Thymus (tissue), 11 donors: ENCODE measurements at regions not wholly inside any gene's neighbourhood (a gene's known extent, or its start where the extent isn't known, plus 50 kb on each side); places are given as distances from the start of the nearest gene placed in this dataset.
A peak's percentile ranks its signal among the peaks of the same experiment; 100 is the strongest.

Experiments used
- DNase-seq, 9 donors: peaks; one replicate each; pipeline ENCODE4 v3.0.0-alpha.2; 2013; ENCODE audit warnings: low spot score in 9 of 9, low read depth in 6 of 9, missing footprints in 1 of 9
- H3K27ac ChIP-seq, 2 donors: one replicate each; pipeline ENCODE4 v1.5.1; 2013; ENCODE audit warnings: control low read depth in 1 of 2, low read depth in 1 of 2, low read length in 1 of 2, mild to moderate bottlenecking in 1 of 2, moderate library complexity in 1 of 2
- H3K27me3 ChIP-seq, 2 donors: one replicate each; pipeline ENCODE4 v1.5.1; 2013; ENCODE audit warnings: low read length in 1 of 2; ENCODE audit not compliant: control insufficient read depth in 2 of 2, insufficient read depth in 1 of 2
- H3K36me3 ChIP-seq, 2 donors: one replicate each; pipeline ENCODE4 v1.5.1; 2013; ENCODE audit warnings: low read length in 1 of 2, mild to moderate bottlenecking in 1 of 2, moderate library complexity in 1 of 2; ENCODE audit not compliant: control insufficient read depth in 2 of 2, insufficient read depth in 2 of 2
- H3K4me1 ChIP-seq, 2 donors: one replicate each; pipeline ENCODE4 v1.5.1; 2013; ENCODE audit warnings: low read length in 2 of 2; ENCODE audit not compliant: control insufficient read depth in 2 of 2, insufficient read depth in 2 of 2
- H3K4me3 ChIP-seq, 2 donors: one replicate each; pipeline ENCODE4 v1.5.1; 2013; ENCODE audit warnings: low read length in 2 of 2, control low read depth in 1 of 2, mild to moderate bottlenecking in 1 of 2
- H3K9me3 ChIP-seq, 2 donors: one replicate each; pipeline ENCODE4 v1.5.1; 2013; ENCODE audit warnings: low read length in 1 of 2, mild to moderate bottlenecking in 1 of 2; ENCODE audit not compliant: control insufficient read depth in 2 of 2, insufficient read depth in 1 of 2
- WGBS: extraction: QIAGEN DNeasy Blood & Tissue Kit; methylation state at CpG from one replicate; pipeline ENCODE4 v1.1.7; 2013; 5-methylcytosine and 5-hydroxymethylcytosine counted together
- donor health status: healthy.

- no peaks in the 10 kb centered on the region for H3K9me3 ChIP-seq
Observed at GRCh38 chr3:152047465-152047864, 174.0 kb downstream of the SUCNR1 start.

DNA sequence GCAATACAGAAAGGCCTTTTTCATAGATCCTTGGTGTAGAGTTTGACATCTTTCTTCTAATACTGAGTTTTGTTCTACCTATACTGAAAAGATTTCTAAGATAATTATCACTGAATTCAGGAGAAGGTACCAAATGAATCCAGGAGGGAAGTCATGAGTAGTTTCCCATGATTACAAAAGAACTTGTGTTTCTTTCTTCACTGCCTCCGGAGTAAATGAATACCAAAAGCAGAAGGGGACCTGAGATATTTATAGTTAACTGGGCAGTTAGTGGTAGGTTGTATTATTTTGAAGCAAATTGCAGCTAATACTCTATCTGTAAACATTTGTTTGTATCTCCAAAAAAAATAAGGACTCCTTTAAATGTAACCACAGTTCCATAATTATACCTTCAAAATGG is 175.4 kb downstream of the SUCNR1 start:
- H3K4me1 ChIP-seq, result no peaks in the 10 kb centered on the region
- WGBS, result 89% methylated on average over 1 of the region's 1 CpG
- no peak for DNase-seq
- H3K36me3 ChIP-seq, result no peaks in the 10 kb centered on the region
- H3K4me3 ChIP-seq, result no peak overlapping the region
- H3K9me3 ChIP-seq, result no peaks in the 10 kb centered on the region
- H3K27ac ChIP-seq, result no peak overlapping the region
- no peaks in the 10 kb centered on the region for H3K27me3 ChIP-seq

More at GRCh38 chr3:152047465-152047864, 174.0 kb downstream of the SUCNR1 start:
- Histone ChIP-seq H3K4me1 (no peaks in the 10 kb centered on the region), H3K27ac (no peak overlapping the region), H3K36me3 (no peaks in the 10 kb centered on the region), H3K27me3 (no peaks in the 10 kb centered on the region), H3K4me3 (no peak overlapping the region)
- DNase-seq, result no peak

DNA sequence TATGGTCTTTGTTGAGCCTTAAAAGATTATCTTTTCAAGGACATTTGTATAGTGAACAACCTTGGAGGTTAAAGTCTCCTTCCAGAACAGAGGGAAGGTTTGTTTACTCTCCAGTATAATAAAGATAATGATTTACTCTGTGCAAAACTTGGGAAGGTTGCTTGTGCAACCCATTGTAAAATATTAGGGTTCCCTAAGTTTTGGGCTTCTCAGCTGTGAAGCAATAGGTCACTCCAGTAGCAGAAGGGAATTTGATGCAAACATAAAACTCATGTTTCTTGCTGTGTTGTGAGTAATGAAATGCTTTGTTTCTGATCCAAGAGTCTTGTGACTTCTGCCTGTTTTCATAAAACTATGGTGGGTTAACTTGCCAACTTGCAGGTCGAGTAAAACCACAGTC is 177.5 kb downstream of the SUCNR1 start:
- 91% methylated on average over 1 of the region's 1 CpG for WGBS
- no peak overlapping the region for H3K27ac ChIP-seq
- no peaks in the 10 kb centered on the region for H3K36me3 ChIP-seq
- H3K4me3 ChIP-seq, result no peak overlapping the region
- H3K4me1 ChIP-seq, result no peaks in the 10 kb centered on the region
- H3K27me3 ChIP-seq, result no peaks in the 10 kb centered on the region
- no peak for DNase-seq
- H3K9me3 ChIP-seq, result no peaks in the 10 kb centered on the region

DNA sequence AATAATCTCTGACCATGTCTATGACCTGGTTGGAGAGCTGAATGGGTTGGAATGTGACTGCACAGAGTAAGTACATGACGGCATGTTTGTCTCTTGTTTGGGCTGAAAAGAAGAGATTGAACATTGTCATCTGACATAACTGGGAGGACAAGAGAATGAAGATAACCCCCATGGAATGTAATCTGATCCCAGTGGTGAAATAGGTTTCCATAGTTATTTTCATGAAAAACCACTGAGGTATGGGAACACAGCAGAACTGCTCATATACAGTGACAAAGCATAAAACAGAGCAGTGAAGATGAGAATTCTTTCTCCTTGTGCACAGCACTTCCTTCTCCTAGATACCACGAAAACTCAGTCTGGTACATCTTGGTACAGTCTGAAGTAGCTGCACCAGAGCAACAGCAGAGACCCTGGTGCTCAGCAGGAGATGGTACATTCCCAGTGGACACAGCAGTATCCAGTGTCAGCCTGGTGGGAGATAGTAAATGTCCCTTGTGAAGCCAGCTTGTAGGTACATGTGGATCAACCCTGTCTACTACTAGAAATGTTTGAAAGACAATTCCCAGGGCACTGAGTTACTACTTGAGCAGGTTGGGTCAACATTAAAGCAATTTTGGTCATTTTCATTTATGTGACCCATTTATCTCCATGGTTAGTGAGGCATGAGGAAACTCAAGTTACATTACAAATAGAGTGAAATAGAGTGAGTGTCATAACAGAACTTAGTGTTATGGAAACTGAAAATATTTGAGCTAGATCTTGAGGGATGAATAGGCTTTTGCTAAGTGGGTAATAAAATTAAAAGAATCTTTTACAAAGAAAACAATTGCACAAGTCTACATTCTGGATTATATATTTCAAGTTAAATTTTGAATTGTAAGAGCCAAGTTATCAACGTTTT is 178.3 kb downstream of the SUCNR1 start:
- Histone ChIP-seq H3K4me3 (no peak overlapping the region), H3K27me3 (no peaks in the 10 kb centered on the region), H3K9me3 (no peaks in the 10 kb centered on the region), H3K4me1 (no peaks in the 10 kb centered on the region), H3K36me3 (no peaks in the 10 kb centered on the region), H3K27ac (no peak overlapping the region)
- DNase-seq, result peak in 1 of 9 donors; percentile 7
- WGBS, result 91% methylated on average over 3 of the region's 3 CpGs

DNA sequence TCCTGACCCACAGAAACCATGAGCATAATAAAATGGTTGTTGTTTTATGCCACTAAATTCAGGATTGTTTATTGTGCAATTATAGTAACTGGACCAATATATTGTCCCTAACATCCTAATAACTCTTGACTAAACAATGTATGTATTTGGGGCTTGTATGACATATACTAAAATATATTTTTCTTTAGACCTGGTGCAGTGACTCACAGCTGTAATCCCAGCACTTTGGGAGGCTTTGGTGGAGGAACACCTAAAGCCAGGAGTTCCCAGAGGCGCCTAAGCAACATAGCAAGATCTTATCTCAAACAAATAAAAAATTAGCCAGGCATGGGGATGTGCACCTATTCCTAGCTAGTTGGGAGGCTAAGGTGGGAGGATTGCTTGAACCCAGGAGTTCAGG is 180.4 kb downstream of the SUCNR1 start:
- H3K27ac ChIP-seq, result no peak overlapping the region
- no peaks in the 10 kb centered on the region for H3K36me3 ChIP-seq
- DNase-seq, result no peak
- H3K4me3 ChIP-seq, result no peak overlapping the region
- no peaks in the 10 kb centered on the region for H3K9me3 ChIP-seq
- no peaks in the 10 kb centered on the region for H3K4me1 ChIP-seq
- no peaks in the 10 kb centered on the region for H3K27me3 ChIP-seq
- 97% methylated on average over 1 of the region's 1 CpG for WGBS

DNA sequence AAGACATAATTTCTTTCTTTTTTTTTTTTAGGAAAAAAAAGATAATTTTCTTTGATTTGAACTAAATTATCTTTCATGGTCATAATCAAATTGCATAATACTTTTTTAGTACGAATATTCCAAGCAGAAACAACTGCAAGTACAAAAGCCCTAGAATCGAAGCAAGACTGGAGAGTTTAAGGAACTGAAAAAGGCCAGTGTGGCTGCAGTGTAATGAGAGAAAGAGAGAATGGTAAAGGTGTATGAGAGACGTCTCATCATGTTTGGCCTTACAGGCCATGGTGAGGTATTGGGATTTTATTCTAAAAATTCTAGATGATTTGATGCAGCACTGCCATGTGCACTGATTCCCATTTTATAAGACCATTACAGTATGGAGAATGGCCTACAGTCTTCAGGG is 180.9 kb downstream of the SUCNR1 start:
- DNase-seq, result no peak
- no peak overlapping the region for H3K27ac ChIP-seq
- H3K4me1 ChIP-seq, result no peaks in the 10 kb centered on the region
- H3K27me3 ChIP-seq, result no peaks in the 10 kb centered on the region
- no peaks in the 10 kb centered on the region for H3K9me3 ChIP-seq
- no peaks in the 10 kb centered on the region for H3K36me3 ChIP-seq
- H3K4me3 ChIP-seq, result no peak overlapping the region
- 97% methylated on average over 3 of the region's 3 CpGs for WGBS

DNA sequence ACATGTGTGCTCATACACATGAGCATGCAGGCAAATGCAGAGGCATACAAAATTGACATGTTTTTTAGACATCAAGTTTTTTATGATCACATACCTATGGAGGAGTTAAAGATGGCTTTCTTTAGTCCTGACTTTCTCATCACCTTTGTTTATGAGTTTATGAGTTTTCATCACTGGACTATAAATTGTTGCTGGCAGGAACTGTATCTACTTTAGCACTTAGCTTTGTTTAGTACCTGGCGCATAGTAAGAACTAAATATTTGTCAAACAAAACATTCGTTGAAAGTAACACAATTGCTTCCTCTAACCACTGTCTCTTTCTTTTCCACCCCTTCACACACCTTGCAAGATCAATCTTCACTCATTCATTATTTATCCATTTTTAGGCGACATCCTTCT is 182.6 kb downstream of the SUCNR1 start:
- DNase-seq, result no peak
- no peaks in the 10 kb centered on the region for H3K36me3 ChIP-seq
- H3K27me3 ChIP-seq, result no peaks in the 10 kb centered on the region
- H3K27ac ChIP-seq, result no peak overlapping the region
- no peaks in the 10 kb centered on the region for H3K4me1 ChIP-seq
- no peaks in the 10 kb centered on the region for H3K9me3 ChIP-seq
- no peak overlapping the region for H3K4me3 ChIP-seq
- WGBS, result 97% methylated on average over 3 of the region's 3 CpGs

GRCh38 chr3:152056481-152056880 is 183.0 kb downstream of the SUCNR1 start:
- Histone ChIP-seq H3K36me3 (no peaks in the 10 kb centered on the region), H3K4me1 (no peaks in the 10 kb centered on the region), H3K27me3 (no peaks in the 10 kb centered on the region), H3K9me3 (no peaks in the 10 kb centered on the region), H3K27ac (no peak overlapping the region), H3K4me3 (no peak overlapping the region)
- no peak for DNase-seq

- H3K27me3 ChIP-seq, result no peaks in the 10 kb centered on the region
Observed at GRCh38 chr3:152056987-152057386, 183.5 kb downstream of the SUCNR1 start.

More at GRCh38 chr3:152056987-152057386, 183.5 kb downstream of the SUCNR1 start:
- DNase-seq, result no peak
- H3K36me3 ChIP-seq, result no peaks in the 10 kb centered on the region
- 90% methylated on average over 3 of the region's 3 CpGs for WGBS
- no peak overlapping the region for H3K4me3 ChIP-seq
- H3K9me3 ChIP-seq, result no peaks in the 10 kb centered on the region
- H3K27ac ChIP-seq, result no peak overlapping the region
- H3K4me1 ChIP-seq, result no peaks in the 10 kb centered on the region
